Lung (tissue), 11 donors: ENCODE measurements at regions not wholly inside any gene's neighbourhood (a gene's known extent, or its start where the extent isn't known, plus 50 kb on each side); places are given as distances from the start of the nearest gene placed in this dataset.

Experiments used
- ATAC-seq: fragments of 200-7000 bp; cut with Tn5 transposase; one replicate; pipeline ENCODE4 v1.9.1; 2020; ENCODE audit warnings: moderate number of reproducible peaks; ENCODE audit not compliant: insufficient read depth, low FRiP score
- DNase-seq, 3 donors: peaks; one replicate each; pipeline ENCODE4 v3.0.0-alpha.2; 2013 to 2017
- H3K27ac ChIP-seq, 2 donors: one replicate each; pipeline ENCODE4 v1.5.1; 2013; ENCODE audit warnings: mild to moderate bottlenecking in 2 of 2, moderate library complexity in 2 of 2, control low read depth in 1 of 2, inconsistent platforms in 1 of 2, low read depth in 1 of 2, low read length in 1 of 2
- H3K27me3 ChIP-seq, 3 donors: one replicate each; pipeline ENCODE4 v1.5.1; 2013; ENCODE audit warnings: low read length in 2 of 3; ENCODE audit not compliant: control insufficient read depth in 3 of 3, insufficient read depth in 3 of 3
- H3K36me3 ChIP-seq, 4 donors: one replicate each; pipeline ENCODE4 v1.5.1; 2013; ENCODE audit warnings: low read length in 4 of 4, mild to moderate bottlenecking in 1 of 4, moderate library complexity in 1 of 4; ENCODE audit not compliant: control insufficient read depth in 4 of 4, insufficient read depth in 4 of 4
- H3K4me1 ChIP-seq, 5 donors: one replicate each; pipeline ENCODE4 v1.5.1; 2013; ENCODE audit warnings: low read length in 5 of 5, mild to moderate bottlenecking in 2 of 5, moderate library complexity in 1 of 5; ENCODE audit not compliant: control insufficient read depth in 5 of 5, insufficient read depth in 5 of 5
- H3K4me3 ChIP-seq: one replicate; pipeline ENCODE4 v1.5.1; 2013; ENCODE audit warnings: mild to moderate bottlenecking, control low read depth, moderate library complexity
- H3K9ac ChIP-seq, 2 donors: one replicate each; pipeline ENCODE4 v1.5.1; 2013; ENCODE audit warnings: low read length in 2 of 2, control low read depth in 1 of 2; ENCODE audit not compliant: insufficient read depth in 1 of 2
- H3K9me3 ChIP-seq, 4 donors: one replicate each; pipeline ENCODE4 v1.5.1; 2013; ENCODE audit warnings: low read length in 3 of 4, mild to moderate bottlenecking in 1 of 4, moderate library complexity in 1 of 4; ENCODE audit not compliant: control insufficient read depth in 4 of 4, insufficient read depth in 3 of 4
- CTCF ChIP-seq: IDR thresholded peaks from 2 replicates; pipeline ENCODE4 v1.5.1; 2012; ENCODE audit warnings: mild to moderate bottlenecking; ENCODE audit errors: control extremely low read depth, extremely low read depth
- WGBS, 2 donors: extraction: QIAGEN DNeasy Blood & Tissue Kit; methylation state at CpG; one replicate each; pipeline ENCODE4 v1.1.7; 2013; 5-methylcytosine and 5-hydroxymethylcytosine counted together
- donor health status: control.
- donor health status: control.
- donor health status: Bipolar disorder and iron deficiency.
- donor health status: healthy.
- donor health status: DM: yes; HTN: yes; CAD: no.

GRCh38 chr7:94265456-94265855 lies 129.2 kb upstream of the COL1A2 start:
- no peaks in the 10 kb centered on the region for H3K9me3 ChIP-seq
- peaks cover 0 to 17% (median 0%) of the 10 kb centered on the region in 5 donors for H3K4me1 ChIP-seq
- TF ChIP-seq CTCF: no peak
- no peaks in the 10 kb centered on the region for H3K36me3 ChIP-seq
- DNase-seq (no peak), ATAC-seq (no peak)
- H3K9ac ChIP-seq: no peak overlapping the region
- no peaks in the 10 kb centered on the region for H3K27me3 ChIP-seq
- no peak overlapping the region for H3K4me3 ChIP-seq
- WGBS, 2 donors: 89 to 93% methylated on average over 2 of the region's 2 CpGs
- H3K27ac ChIP-seq: no peak overlapping the region

- ATAC-seq (peak; percentile 72), DNase-seq (peak; percentile 23 to 87 (median 76))
- Histone ChIP-seq H3K27me3 (no peaks in the 10 kb centered on the region), H3K9me3 (no peaks in the 10 kb centered on the region), H3K4me1 (peaks cover 0 to 17% (median 0%) of the 10 kb centered on the region in 5 donors), H3K9ac (no peak overlapping the region), H3K4me3 (no peak overlapping the region), H3K27ac (no peak overlapping the region), H3K36me3 (no peaks in the 10 kb centered on the region)
- TF ChIP-seq CTCF: no peak
- WGBS, 2 donors: 36 to 38% methylated on average over 3 of the region's 3 CpGs
These were observed 128.5 kb upstream of the COL1A2 start for GRCh38 chr7:94266238-94266644.

GRCh38 chr7:94270772-94271171 lies 123.9 kb upstream of the COL1A2 start:
- no peak for ATAC-seq

More at GRCh38 chr7:94270772-94271171, 123.9 kb upstream of the COL1A2 start:
- Histone ChIP-seq H3K9me3 (no peaks in the 10 kb centered on the region), H3K27me3 (no peaks in the 10 kb centered on the region), H3K4me3 (no peak overlapping the region), H3K4me1 (peaks cover 0 to 22% (median 0%) of the 10 kb centered on the region in 5 donors), H3K27ac (no peak overlapping the region), H3K36me3 (no peaks in the 10 kb centered on the region), H3K9ac (no peak overlapping the region)
- DNase-seq: no peak
- WGBS, 2 donors: 82 to 89% methylated on average over 1 of the region's 1 CpG
- TF ChIP-seq CTCF: no peak
